ENCODE measurements at regions not wholly inside any gene's neighbourhood (a gene's known extent, or its start where the extent isn't known, plus 50 kb on each side); places are given as distances from the start of the nearest gene placed in this dataset.

DNA sequence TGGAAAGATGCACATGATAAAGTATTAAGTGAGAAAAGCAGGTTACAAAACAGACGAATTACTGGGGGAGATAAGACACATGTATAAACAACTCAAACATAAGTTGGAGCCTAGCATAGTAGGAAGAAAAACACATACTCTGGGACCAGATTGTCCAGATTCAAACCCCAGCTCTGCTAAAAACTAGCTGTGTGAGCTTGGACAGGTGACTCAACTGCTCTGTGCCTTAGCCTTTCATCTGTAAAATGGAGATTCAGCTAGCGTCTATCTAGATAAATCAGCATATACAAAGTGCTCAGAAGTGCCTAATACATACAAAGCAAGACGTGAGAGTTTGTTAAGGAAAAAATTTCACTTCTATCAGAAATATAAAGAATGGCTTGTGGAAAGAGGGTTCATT, 254.0 kb upstream of the POU3F1 start:
- TF ChIP-seq, protein P1, sequence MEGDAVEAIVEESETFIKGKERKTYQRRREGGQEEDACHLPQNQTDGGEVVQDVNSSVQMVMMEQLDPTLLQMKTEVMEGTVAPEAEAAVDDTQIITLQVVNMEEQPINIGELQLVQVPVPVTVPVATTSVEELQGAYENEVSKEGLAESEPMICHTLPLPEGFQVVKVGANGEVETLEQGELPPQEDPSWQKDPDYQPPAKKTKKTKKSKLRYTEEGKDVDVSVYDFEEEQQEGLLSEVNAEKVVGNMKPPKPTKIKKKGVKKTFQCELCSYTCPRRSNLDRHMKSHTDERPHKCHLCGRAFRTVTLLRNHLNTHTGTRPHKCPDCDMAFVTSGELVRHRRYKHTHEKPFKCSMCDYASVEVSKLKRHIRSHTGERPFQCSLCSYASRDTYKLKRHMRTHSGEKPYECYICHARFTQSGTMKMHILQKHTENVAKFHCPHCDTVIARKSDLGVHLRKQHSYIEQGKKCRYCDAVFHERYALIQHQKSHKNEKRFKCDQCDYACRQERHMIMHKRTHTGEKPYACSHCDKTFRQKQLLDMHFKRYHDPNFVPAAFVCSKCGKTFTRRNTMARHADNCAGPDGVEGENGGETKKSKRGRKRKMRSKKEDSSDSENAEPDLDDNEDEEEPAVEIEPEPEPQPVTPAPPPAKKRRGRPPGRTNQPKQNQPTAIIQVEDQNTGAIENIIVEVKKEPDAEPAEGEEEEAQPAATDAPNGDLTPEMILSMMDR (IDR thresholded peaks at IDR 0.05; ENCODE audit: poor library complexity, severe bottlenecking): no peak
- TF ChIP-seq RAD21 (conservative IDR thresholded peaks at IDR 0.05) (no peak), EZH2 (IDR thresholded peaks at IDR 0.05; ENCODE audit: borderline replicate concordance, insufficient read depth, low read length, poor library complexity, severe bottlenecking) (no peak), TAF1 (IDR thresholded peaks at IDR 0.05; ENCODE audit: low read depth) (no peak), EP300 (conservative IDR thresholded peaks at IDR 0.05; ENCODE audit: poor library complexity, severe bottlenecking) (no peak)
- TF ChIP-seq, protein P2, sequence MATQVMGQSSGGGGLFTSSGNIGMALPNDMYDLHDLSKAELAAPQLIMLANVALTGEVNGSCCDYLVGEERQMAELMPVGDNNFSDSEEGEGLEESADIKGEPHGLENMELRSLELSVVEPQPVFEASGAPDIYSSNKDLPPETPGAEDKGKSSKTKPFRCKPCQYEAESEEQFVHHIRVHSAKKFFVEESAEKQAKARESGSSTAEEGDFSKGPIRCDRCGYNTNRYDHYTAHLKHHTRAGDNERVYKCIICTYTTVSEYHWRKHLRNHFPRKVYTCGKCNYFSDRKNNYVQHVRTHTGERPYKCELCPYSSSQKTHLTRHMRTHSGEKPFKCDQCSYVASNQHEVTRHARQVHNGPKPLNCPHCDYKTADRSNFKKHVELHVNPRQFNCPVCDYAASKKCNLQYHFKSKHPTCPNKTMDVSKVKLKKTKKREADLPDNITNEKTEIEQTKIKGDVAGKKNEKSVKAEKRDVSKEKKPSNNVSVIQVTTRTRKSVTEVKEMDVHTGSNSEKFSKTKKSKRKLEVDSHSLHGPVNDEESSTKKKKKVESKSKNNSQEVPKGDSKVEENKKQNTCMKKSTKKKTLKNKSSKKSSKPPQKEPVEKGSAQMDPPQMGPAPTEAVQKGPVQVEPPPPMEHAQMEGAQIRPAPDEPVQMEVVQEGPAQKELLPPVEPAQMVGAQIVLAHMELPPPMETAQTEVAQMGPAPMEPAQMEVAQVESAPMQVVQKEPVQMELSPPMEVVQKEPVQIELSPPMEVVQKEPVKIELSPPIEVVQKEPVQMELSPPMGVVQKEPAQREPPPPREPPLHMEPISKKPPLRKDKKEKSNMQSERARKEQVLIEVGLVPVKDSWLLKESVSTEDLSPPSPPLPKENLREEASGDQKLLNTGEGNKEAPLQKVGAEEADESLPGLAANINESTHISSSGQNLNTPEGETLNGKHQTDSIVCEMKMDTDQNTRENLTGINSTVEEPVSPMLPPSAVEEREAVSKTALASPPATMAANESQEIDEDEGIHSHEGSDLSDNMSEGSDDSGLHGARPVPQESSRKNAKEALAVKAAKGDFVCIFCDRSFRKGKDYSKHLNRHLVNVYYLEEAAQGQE (IDR thresholded peaks at IDR 0.05; ENCODE audit: borderline replicate concordance): no peak

Measured in neural cell (in vitro differentiated cells).